BLaER1 treated with 17β-estradiol and CSF1 and Interleukin-3, amounts not matched to agents 10 nM and 100 nM (cell line): ENCODE measurements at regions not wholly inside any gene's neighbourhood (a gene's known extent, or its start where the extent isn't known, plus 50 kb on each side); places are given as distances from the start of the nearest gene placed in this dataset.

Source experiments
- H3K27ac ChIP-seq, 11 experiments: shearing (Covaris generic); formaldehyde crosslinking; 2 replicates each; pipeline ENCODE4 v1.8.1; 2022
- H3K27me3 ChIP-seq, 11 experiments: shearing (Covaris generic); formaldehyde crosslinking; 2 replicates each; pipeline ENCODE4 v1.8.1; 2022
- H3K36me3 ChIP-seq, 11 experiments: shearing (Covaris generic); formaldehyde crosslinking; 2 replicates each; pipeline ENCODE4 v1.8.1; 2022
- H3K4me1 ChIP-seq, 10 experiments: shearing (Covaris generic); formaldehyde crosslinking; 2 replicates each; pipeline ENCODE4 v1.8.1; 2022
- H3K4me2 ChIP-seq, 11 experiments: shearing (Covaris generic); formaldehyde crosslinking; 2 replicates each; pipeline ENCODE4 v1.8.1; 2022
- H3K4me3 ChIP-seq, 10 experiments: shearing (Covaris generic); formaldehyde crosslinking; 2 replicates each; pipeline ENCODE4 v1.8.1; 2022
- H3K9ac ChIP-seq, 11 experiments: shearing (Covaris generic); formaldehyde crosslinking; 2 replicates each; pipeline ENCODE4 v1.8.1; 2022
- H3K9me3 ChIP-seq, 11 experiments: shearing (Covaris generic); formaldehyde crosslinking; replicated peaks in 1 of 11; 2 replicates each; pipeline ENCODE4 v1.8.1; 2022
- H4K20me1 ChIP-seq, 11 experiments: shearing (Covaris generic); formaldehyde crosslinking; 2 replicates each; pipeline ENCODE4 v1.8.1; 2022
- Cebpa-rat ChIP-seq, 11 experiments: shearing (Covaris generic); IDR thresholded peaks; 2 replicates each; pipeline ENCODE4 v1.8.1; 2022

DNA sequence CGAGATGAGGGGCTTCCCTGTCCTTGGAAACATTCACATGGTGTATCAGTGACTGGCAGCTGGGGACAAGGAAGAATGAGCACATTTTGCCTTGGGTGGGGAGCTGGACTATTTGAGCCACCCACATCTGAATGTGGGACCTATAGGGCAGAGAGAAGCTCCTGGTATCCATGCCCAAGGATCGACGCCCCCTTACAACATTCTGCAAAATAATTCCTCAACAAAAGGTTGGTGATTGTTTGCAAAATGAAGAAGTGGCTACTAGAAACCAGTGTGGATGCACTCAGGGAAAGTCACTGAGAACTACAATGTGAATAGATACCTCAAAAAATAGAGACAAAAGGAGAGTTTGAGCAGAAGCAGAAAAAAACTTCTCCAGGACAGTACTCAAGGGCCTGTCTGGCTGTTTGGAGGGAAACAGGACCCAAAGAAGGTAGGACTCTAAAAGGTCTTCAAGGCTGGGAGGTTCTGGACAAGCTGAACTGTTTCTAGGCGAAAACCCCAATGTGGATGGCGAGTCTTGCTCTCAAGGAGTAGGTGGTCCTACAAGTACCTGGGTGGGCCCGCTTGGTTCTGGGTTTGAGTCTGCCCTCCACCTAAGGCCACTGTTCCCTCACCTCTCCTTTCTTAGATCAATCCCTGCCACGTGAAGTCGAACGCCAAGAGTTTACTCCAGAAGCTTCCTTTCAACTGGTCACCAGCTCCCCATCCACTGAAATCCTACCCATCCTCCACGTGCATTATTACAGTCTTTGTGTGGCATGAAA is 125.0 kb upstream of the ZNF746 start:
- H3K27me3 ChIP-seq: no peaks in the 10 kb centered on the region

DNA sequence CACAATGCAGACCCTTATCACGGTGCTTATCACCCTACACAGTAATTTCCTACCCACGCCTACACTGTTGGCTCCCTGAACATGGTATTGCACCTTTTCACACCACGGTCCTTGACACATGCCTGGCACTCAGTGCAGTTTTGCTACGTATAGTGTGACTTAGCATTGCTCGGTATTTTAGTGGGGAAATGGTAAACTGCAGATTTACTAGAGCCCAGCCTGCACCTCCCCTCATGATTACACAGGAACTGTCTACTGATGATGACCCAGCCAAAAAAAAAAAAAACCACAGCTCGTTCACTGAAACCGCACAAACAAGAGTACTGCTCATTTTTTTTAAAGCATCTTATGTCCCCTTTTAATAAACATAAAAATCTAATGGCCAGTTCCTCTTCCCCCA is 124.2 kb upstream of the ZNF746 start:
- H3K36me3 ChIP-seq: peaks cover 44 to 58% (median 51%) of the 10 kb centered on the region in 11 experiments
- H4K20me1 ChIP-seq: peaks cover 17 to 73% (median 50%) of the 10 kb centered on the region in 11 experiments; a peak in 21 of 22 replicates
- H3K9ac ChIP-seq: peak overlapping the region in 6 of 11 experiments; percentile 24 to 98 (median 75); a peak in 6 of 22 replicates
- peak overlapping the region; percentile 4 to 97 (median 90); a peak in 16 of 22 replicates for H3K4me2 ChIP-seq
- H3K9me3 ChIP-seq: no peaks in the 10 kb centered on the region
- TF ChIP-seq Cebpa-rat (IDR thresholded peaks at IDR 0.05): no peak
- H3K27me3 ChIP-seq: no peaks in the 10 kb centered on the region
- H3K27ac ChIP-seq: peak overlapping the region in 4 of 11 experiments; percentile 0 to 58 (median 48); a peak in 7 of 22 replicates
- no peak overlapping the region for H3K4me3 ChIP-seq
- peaks cover 23 to 41% (median 35%) of the 10 kb centered on the region in 10 experiments for H3K4me1 ChIP-seq

More for the DNA sequence above, 125.0 kb upstream of the ZNF746 start:
- H4K20me1 ChIP-seq: peaks cover 17 to 65% (median 45%) of the 10 kb centered on the region in 11 experiments; a peak in 21 of 22 replicates
- peak overlapping the region; percentile 90 to 99 (median 98); a peak in 20 of 22 replicates for H3K9ac ChIP-seq
- H3K27ac ChIP-seq: peak overlapping the region in 5 of 11 experiments; percentile 0 to 58 (median 46); a peak in 9 of 22 replicates
- H3K4me1 ChIP-seq: peaks cover 23 to 41% (median 35%) of the 10 kb centered on the region in 10 experiments
- H3K4me3 ChIP-seq: peak overlapping the region in 9 of 10 experiments; percentile 88 to 99 (median 95); a peak in 17 of 20 replicates
- TF ChIP-seq Cebpa-rat (IDR thresholded peaks at IDR 0.05): no peak
- H3K4me2 ChIP-seq: peak overlapping the region; percentile 77 to 97 (median 90)
- no peaks in the 10 kb centered on the region for H3K9me3 ChIP-seq
- H3K36me3 ChIP-seq: peaks cover 35 to 50% (median 42%) of the 10 kb centered on the region in 11 experiments

DNA sequence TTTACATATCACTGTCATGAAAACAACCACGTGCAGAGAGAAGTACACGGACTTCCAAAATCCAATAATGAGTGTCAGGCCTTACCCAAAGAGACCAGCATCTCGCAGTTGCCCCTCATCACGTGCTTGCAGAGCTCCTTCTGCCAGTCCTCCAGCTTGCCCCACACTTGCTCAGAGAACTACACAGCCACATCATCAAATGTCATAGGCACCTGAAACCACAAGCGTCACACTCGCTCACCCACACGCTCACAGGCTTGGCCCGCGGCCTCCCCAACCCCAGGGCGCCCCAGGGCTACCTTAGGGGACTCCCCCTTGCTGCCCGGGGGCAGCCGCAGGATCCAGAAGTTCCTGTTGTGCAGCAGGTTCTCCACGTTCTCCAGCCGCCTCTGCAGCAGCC is 123.4 kb upstream of the ZNF746 start:
- Histone ChIP-seq H3K36me3 (peaks cover 52 to 67% (median 59%) of the 10 kb centered on the region in 11 experiments), H3K9ac (peak overlapping the region in 5 of 11 experiments; percentile 2 to 35 (median 18); a peak in 3 of 22 replicates), H3K9me3 (no peaks in the 10 kb centered on the region), H4K20me1 (peaks cover 17 to 82% (median 58%) of the 10 kb centered on the region in 11 experiments; a peak in 21 of 22 replicates), H3K27ac (no peak overlapping the region), H3K4me2 (peak overlapping the region in 5 of 11 experiments; percentile 25 to 44 (median 35); a peak in 4 of 22 replicates), H3K4me1 (peaks cover 23 to 41% (median 35%) of the 10 kb centered on the region in 10 experiments), H3K27me3 (no peaks in the 10 kb centered on the region), H3K4me3 (no peak overlapping the region)
- TF ChIP-seq Cebpa-rat (IDR thresholded peaks at IDR 0.05): no peak

DNA sequence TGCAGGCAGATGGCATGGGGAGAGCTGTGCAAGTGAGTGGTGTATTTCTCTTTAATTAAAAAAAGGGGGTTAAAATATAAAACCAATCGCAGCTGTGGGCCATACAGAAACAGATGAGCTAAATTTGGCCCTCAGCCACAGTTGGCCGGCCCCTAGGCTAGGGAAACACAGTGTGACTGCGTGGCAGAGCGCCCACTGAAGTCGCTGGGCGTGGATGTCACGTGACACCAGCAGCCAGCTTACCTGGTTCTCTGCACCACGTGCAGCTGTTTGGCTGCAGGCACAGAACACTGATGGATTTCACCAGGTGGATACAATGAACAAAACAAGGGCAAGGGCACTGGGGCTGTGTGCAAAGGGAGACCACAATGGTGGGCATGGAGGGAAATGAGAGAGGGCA is 119.3 kb upstream of the ZNF746 start:
- Histone ChIP-seq H3K27me3 (no peaks in the 10 kb centered on the region), H3K9ac (no peak overlapping the region), H3K27ac (no peak overlapping the region), H3K4me3 (no peak overlapping the region), H3K36me3 (peaks cover 92 to 100% (median 97%) of the 10 kb centered on the region in 11 experiments), H3K4me2 (no peak overlapping the region), H4K20me1 (peaks cover 3 to 96% (median 42%) of the 10 kb centered on the region in 11 experiments; a peak in 21 of 22 replicates), H3K9me3 (no peaks in the 10 kb centered on the region), H3K4me1 (peaks cover 4 to 20% (median 15%) of the 10 kb centered on the region in 10 experiments)
- no peak for TF ChIP-seq Cebpa-rat (IDR thresholded peaks at IDR 0.05)

DNA sequence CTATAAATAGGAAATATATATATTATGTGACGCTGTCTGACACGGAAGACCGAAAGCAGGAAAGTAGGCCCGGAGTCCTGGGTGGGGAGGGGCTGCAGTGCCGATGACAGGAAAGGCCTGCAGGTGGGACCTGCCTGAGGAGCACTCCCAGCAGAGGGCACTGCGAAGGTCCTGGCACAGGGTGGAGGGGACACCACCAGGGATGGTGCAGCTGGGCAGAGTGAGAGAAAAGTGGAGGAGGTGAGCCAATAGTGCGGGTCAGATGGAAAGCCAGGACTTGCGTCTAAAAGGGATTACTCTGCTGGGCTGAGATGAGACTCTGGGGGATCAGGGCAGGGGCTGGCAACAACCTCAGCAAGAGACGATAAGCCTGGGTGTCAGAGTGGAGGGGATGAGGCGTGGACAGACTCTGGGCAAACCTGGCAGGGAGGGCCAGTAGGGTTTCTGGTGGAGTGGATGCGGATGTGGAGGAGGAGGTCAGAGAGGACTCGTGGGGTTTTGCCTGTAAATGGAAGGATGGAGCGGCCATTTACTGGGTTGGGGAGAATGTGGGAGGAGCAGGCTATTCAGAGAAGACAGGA is 118.2 kb upstream of the ZNF746 start:
- TF ChIP-seq Cebpa-rat (IDR thresholded peaks at IDR 0.05): no peak
- no peak overlapping the region for H3K4me2 ChIP-seq
- peaks cover 0 to 12% (median 8%) of the 10 kb centered on the region in 10 experiments; a peak in 12 of 20 replicates for H3K4me1 ChIP-seq
- H3K36me3 ChIP-seq: peaks cover 99 to 100% (median 100%) of the 10 kb centered on the region in 11 experiments
- no peaks in the 10 kb centered on the region for H3K27me3 ChIP-seq
- no peaks in the 10 kb centered on the region for H3K9me3 ChIP-seq
- H3K4me3 ChIP-seq: no peak overlapping the region
- peaks cover 0 to 96% (median 36%) of the 10 kb centered on the region in 11 experiments; a peak in 20 of 22 replicates for H4K20me1 ChIP-seq
- H3K27ac ChIP-seq: no peak overlapping the region
- no peak overlapping the region for H3K9ac ChIP-seq

DNA sequence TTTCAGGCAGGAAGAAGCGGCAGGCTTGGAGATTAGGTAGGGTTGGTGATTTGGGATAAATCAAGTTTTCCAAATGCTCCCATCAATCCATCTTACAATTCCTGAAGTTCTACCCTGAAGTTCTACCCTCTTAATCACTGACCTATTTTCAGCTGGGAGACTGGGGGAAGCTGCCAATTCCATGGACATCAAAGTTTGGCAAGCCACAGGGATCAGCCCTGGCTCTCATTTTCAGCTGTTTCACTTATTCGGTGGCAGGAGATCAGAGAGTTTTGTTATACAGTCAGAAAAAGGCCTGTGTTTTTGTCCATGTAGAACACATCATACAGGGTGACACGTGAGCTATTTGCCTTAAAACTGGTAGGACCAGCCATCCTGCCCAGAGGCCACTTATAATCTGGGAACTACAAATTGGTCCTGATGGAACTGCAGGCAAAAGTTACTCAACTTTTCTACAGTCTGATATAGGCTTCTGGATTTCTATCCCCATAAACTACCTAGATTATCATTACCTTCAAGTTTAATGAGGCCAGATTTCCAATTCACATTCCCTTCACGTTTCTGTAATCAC is 112.9 kb upstream of the ZNF746 start:
- Histone ChIP-seq H3K4me1 (no peaks in the 10 kb centered on the region), H3K27ac (no peak overlapping the region), H3K9me3 (peaks cover 0 to 7% (median 0%) of the 10 kb centered on the region in 11 experiments; a peak in 3 of 22 replicates), H4K20me1 (peaks cover 0 to 71% (median 8%) of the 10 kb centered on the region in 11 experiments; a peak in 12 of 22 replicates), H3K4me3 (no peak overlapping the region), H3K27me3 (no peaks in the 10 kb centered on the region), H3K9ac (no peak overlapping the region), H3K4me2 (no peak overlapping the region), H3K36me3 (peaks cover 95 to 100% (median 99%) of the 10 kb centered on the region in 11 experiments)
- no peak for TF ChIP-seq Cebpa-rat (IDR thresholded peaks at IDR 0.05)

DNA sequence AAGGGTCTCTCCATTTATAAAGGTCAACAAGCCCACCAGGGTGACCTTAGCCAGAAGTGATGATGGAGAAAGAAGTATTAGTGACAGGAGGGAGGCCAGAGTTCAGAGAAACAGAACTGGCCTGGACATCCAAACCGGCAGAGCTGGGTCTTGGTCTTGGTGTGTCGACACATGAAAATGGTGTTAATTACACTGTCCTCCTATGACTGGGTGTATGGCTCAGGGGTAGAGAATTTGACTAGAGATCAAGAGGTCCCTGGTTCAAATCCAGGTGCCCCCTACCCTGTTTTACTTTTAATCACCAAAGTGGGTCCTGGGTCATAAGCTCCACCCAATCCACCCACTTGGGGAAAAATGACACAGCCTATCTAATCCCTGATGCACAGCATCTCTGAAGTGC is 110.6 kb upstream of the ZNF746 start:
- H4K20me1 ChIP-seq: peaks cover 0 to 70% (median 11%) of the 10 kb centered on the region in 11 experiments; a peak in 12 of 22 replicates
- peaks cover 89 to 100% (median 95%) of the 10 kb centered on the region in 11 experiments for H3K36me3 ChIP-seq
- no peak for TF ChIP-seq Cebpa-rat (IDR thresholded peaks at IDR 0.05)
- no peak overlapping the region for H3K9ac ChIP-seq
- H3K9me3 ChIP-seq: peaks cover 0 to 7% (median 0%) of the 10 kb centered on the region in 11 experiments; a peak in 3 of 22 replicates
- H3K27me3 ChIP-seq: no peaks in the 10 kb centered on the region
- no peak overlapping the region for H3K4me2 ChIP-seq
- no peak overlapping the region for H3K27ac ChIP-seq
- no peak overlapping the region for H3K4me3 ChIP-seq
- no peaks in the 10 kb centered on the region for H3K4me1 ChIP-seq

DNA sequence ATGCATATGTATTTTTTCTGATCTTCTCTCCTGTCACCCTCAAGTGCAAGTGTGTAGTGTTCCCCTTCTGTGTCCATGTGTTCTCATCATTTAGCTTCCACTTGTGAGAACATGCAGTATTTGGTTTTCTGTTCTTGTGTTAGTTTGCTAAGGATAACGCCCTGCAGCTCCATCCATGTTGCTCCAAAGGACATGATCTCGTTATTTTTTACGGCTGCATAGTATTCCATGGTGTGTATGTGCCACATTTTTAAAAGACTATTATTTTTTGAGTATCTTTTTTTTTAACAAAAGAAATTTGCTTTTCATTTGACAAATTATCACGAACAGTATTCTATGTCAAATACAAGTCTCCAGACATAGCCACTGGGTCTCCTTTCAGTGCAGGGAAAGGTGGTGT is 110.1 kb upstream of the ZNF746 start:
- H3K4me1 ChIP-seq: no peaks in the 10 kb centered on the region
- H3K9ac ChIP-seq: no peak overlapping the region
- H3K4me2 ChIP-seq: no peak overlapping the region
- no peaks in the 10 kb centered on the region for H3K27me3 ChIP-seq
- H3K27ac ChIP-seq: no peak overlapping the region
- no peak overlapping the region for H3K4me3 ChIP-seq
- no peak for TF ChIP-seq Cebpa-rat (IDR thresholded peaks at IDR 0.05)
- H3K36me3 ChIP-seq: peaks cover 89 to 100% (median 95%) of the 10 kb centered on the region in 11 experiments
- H4K20me1 ChIP-seq: peaks cover 0 to 70% (median 11%) of the 10 kb centered on the region in 11 experiments; a peak in 12 of 22 replicates
- H3K9me3 ChIP-seq: peaks cover 0 to 7% (median 0%) of the 10 kb centered on the region in 11 experiments; a peak in 3 of 22 replicates
